ENCODE measurements at regions not wholly inside any gene's neighbourhood (a gene's known extent, or its start where the extent isn't known, plus 50 kb on each side); places are given as distances from the start of the nearest gene placed in this dataset.

GRCh38 chr3:106920609-106921008, 456.6 kb upstream of the CCDC54 start:
- DNase-seq (ENCODE audit: insufficient read length, low spot score): no peak
- FAIRE-seq: no peak
- TF ChIP-seq POU2F2 (IDR thresholded peaks at IDR 0.05; ENCODE audit: low read depth, low read length): no peak
- TF ChIP-seq POLR2A (IDR thresholded peaks at IDR 0.05; ENCODE audit: low read depth, low read length): no peak
- TF ChIP-seq PAX5 (IDR thresholded peaks at IDR 0.05; ENCODE audit: insufficient read depth, low read length, severe bottlenecking): no peak
- TF ChIP-seq TAF1 (IDR thresholded peaks at IDR 0.05; ENCODE audit: low read depth, low read length): no peak
- no peak for TF ChIP-seq SPI1 (IDR thresholded peaks at IDR 0.05; ENCODE audit: low read depth, low read length)
- TF ChIP-seq POLR2AphosphoS5 (IDR thresholded peaks at IDR 0.05; ENCODE audit: low read depth, low read length): no peak

GRCh38 chr3:106929081-106929480, 448.2 kb upstream of the CCDC54 start:
- DNase-seq (ENCODE audit: insufficient read length, low spot score): no peak
- TF ChIP-seq SPI1 (IDR thresholded peaks at IDR 0.05; ENCODE audit: low read depth, low read length): no peak
- TF ChIP-seq POLR2AphosphoS5 (IDR thresholded peaks at IDR 0.05; ENCODE audit: low read depth, low read length): no peak
- no peak for TF ChIP-seq POLR2A (IDR thresholded peaks at IDR 0.05; ENCODE audit: low read depth, low read length)
- no peak for TF ChIP-seq POU2F2 (IDR thresholded peaks at IDR 0.05; ENCODE audit: low read depth, low read length)
- TF ChIP-seq TAF1 (IDR thresholded peaks at IDR 0.05; ENCODE audit: low read depth, low read length): no peak
- no peak for TF ChIP-seq PAX5 (IDR thresholded peaks at IDR 0.05; ENCODE audit: insufficient read depth, low read length, severe bottlenecking)
- no peak for FAIRE-seq

GRCh38 chr3:106930086-106930485, 447.2 kb upstream of the CCDC54 start:
- TF ChIP-seq SPI1 (IDR thresholded peaks at IDR 0.05; ENCODE audit: low read depth, low read length): no peak
- no peak for TF ChIP-seq POLR2AphosphoS5 (IDR thresholded peaks at IDR 0.05; ENCODE audit: low read depth, low read length)
- TF ChIP-seq PAX5 (IDR thresholded peaks at IDR 0.05; ENCODE audit: insufficient read depth, low read length, severe bottlenecking): no peak
- TF ChIP-seq POLR2A (IDR thresholded peaks at IDR 0.05; ENCODE audit: low read depth, low read length): no peak
- no peak for TF ChIP-seq POU2F2 (IDR thresholded peaks at IDR 0.05; ENCODE audit: low read depth, low read length)
- no peak for TF ChIP-seq TAF1 (IDR thresholded peaks at IDR 0.05; ENCODE audit: low read depth, low read length)
- DNase-seq (ENCODE audit: insufficient read length, low spot score) (no peak), FAIRE-seq (no peak)

- no peak for DNase-seq (ENCODE audit: insufficient read length, low spot score)
- TF ChIP-seq POLR2AphosphoS5 (IDR thresholded peaks at IDR 0.05; ENCODE audit: low read depth, low read length): no peak
- no peak for TF ChIP-seq PAX5 (IDR thresholded peaks at IDR 0.05; ENCODE audit: insufficient read depth, low read length, severe bottlenecking)
- no peak for TF ChIP-seq POLR2A (IDR thresholded peaks at IDR 0.05; ENCODE audit: low read depth, low read length)
- TF ChIP-seq SPI1 (IDR thresholded peaks at IDR 0.05; ENCODE audit: low read depth, low read length): no peak
- TF ChIP-seq TAF1 (IDR thresholded peaks at IDR 0.05; ENCODE audit: low read depth, low read length): no peak
- TF ChIP-seq POU2F2 (IDR thresholded peaks at IDR 0.05; ENCODE audit: low read depth, low read length): no peak
- no peak for FAIRE-seq
Measured at GRCh38 chr3:106931904-106932303, 445.3 kb upstream of the CCDC54 start.

- no peak for FAIRE-seq
- no peak for TF ChIP-seq TAF1 (IDR thresholded peaks at IDR 0.05; ENCODE audit: low read depth, low read length)
- TF ChIP-seq POLR2AphosphoS5 (IDR thresholded peaks at IDR 0.05; ENCODE audit: low read depth, low read length): no peak
- no peak for TF ChIP-seq SPI1 (IDR thresholded peaks at IDR 0.05; ENCODE audit: low read depth, low read length)
- TF ChIP-seq POU2F2 (IDR thresholded peaks at IDR 0.05; ENCODE audit: low read depth, low read length): no peak
- no peak for TF ChIP-seq PAX5 (IDR thresholded peaks at IDR 0.05; ENCODE audit: insufficient read depth, low read length, severe bottlenecking)
- no peak for TF ChIP-seq POLR2A (IDR thresholded peaks at IDR 0.05; ENCODE audit: low read depth, low read length)
- DNase-seq (ENCODE audit: insufficient read length, low spot score): no peak
Measured at GRCh38 chr3:106936337-106936736, 440.9 kb upstream of the CCDC54 start.

GRCh38 chr3:106942051-106942450, 435.2 kb upstream of the CCDC54 start:
- no peak for TF ChIP-seq TAF1 (IDR thresholded peaks at IDR 0.05; ENCODE audit: low read depth, low read length)
- no peak for TF ChIP-seq POU2F2 (IDR thresholded peaks at IDR 0.05; ENCODE audit: low read depth, low read length)
- no peak for TF ChIP-seq POLR2A (IDR thresholded peaks at IDR 0.05; ENCODE audit: low read depth, low read length)
- TF ChIP-seq SPI1 (IDR thresholded peaks at IDR 0.05; ENCODE audit: low read depth, low read length): no peak
- no peak for TF ChIP-seq PAX5 (IDR thresholded peaks at IDR 0.05; ENCODE audit: insufficient read depth, low read length, severe bottlenecking)
- no peak for TF ChIP-seq POLR2AphosphoS5 (IDR thresholded peaks at IDR 0.05; ENCODE audit: low read depth, low read length)
- no peak for FAIRE-seq
- DNase-seq (ENCODE audit: insufficient read length, low spot score): no peak

- DNase-seq (ENCODE audit: insufficient read length, low spot score) (no peak), FAIRE-seq (no peak)
- TF ChIP-seq POLR2A (IDR thresholded peaks at IDR 0.05; ENCODE audit: low read depth, low read length) (no peak), PAX5 (IDR thresholded peaks at IDR 0.05; ENCODE audit: insufficient read depth, low read length, severe bottlenecking) (no peak), POLR2AphosphoS5 (IDR thresholded peaks at IDR 0.05; ENCODE audit: low read depth, low read length) (no peak), POU2F2 (IDR thresholded peaks at IDR 0.05; ENCODE audit: low read depth, low read length) (no peak), TAF1 (IDR thresholded peaks at IDR 0.05; ENCODE audit: low read depth, low read length) (no peak), SPI1 (IDR thresholded peaks at IDR 0.05; ENCODE audit: low read depth, low read length) (no peak)
Measured at GRCh38 chr3:106943071-106943470, 434.2 kb upstream of the CCDC54 start.

GRCh38 chr3:106945435-106945834, 431.8 kb upstream of the CCDC54 start:
- FAIRE-seq (no peak), DNase-seq (ENCODE audit: insufficient read length, low spot score) (no peak)

GRCh38 chr3:106946866-106947265, 430.4 kb upstream of the CCDC54 start:
- FAIRE-seq: no peak

More at GRCh38 chr3:106945435-106945834, 431.8 kb upstream of the CCDC54 start:
- no peak for TF ChIP-seq POLR2A (IDR thresholded peaks at IDR 0.05; ENCODE audit: low read depth, low read length)
- no peak for TF ChIP-seq POLR2AphosphoS5 (IDR thresholded peaks at IDR 0.05; ENCODE audit: low read depth, low read length)
- no peak for TF ChIP-seq PAX5 (IDR thresholded peaks at IDR 0.05; ENCODE audit: insufficient read depth, low read length, severe bottlenecking)
- TF ChIP-seq POU2F2 (IDR thresholded peaks at IDR 0.05; ENCODE audit: low read depth, low read length): no peak
- TF ChIP-seq SPI1 (IDR thresholded peaks at IDR 0.05; ENCODE audit: low read depth, low read length): no peak
- TF ChIP-seq TAF1 (IDR thresholded peaks at IDR 0.05; ENCODE audit: low read depth, low read length): no peak

GRCh38 chr3:106957029-106957428, 420.2 kb upstream of the CCDC54 start:
- TF ChIP-seq POLR2AphosphoS5 (IDR thresholded peaks at IDR 0.05; ENCODE audit: low read depth, low read length) (no peak), POLR2A (IDR thresholded peaks at IDR 0.05; ENCODE audit: low read depth, low read length) (no peak), POU2F2 (IDR thresholded peaks at IDR 0.05; ENCODE audit: low read depth, low read length) (no peak), PAX5 (IDR thresholded peaks at IDR 0.05; ENCODE audit: insufficient read depth, low read length, severe bottlenecking) (no peak), TAF1 (IDR thresholded peaks at IDR 0.05; ENCODE audit: low read depth, low read length) (no peak), SPI1 (IDR thresholded peaks at IDR 0.05; ENCODE audit: low read depth, low read length) (no peak)
- FAIRE-seq (no peak), DNase-seq (ENCODE audit: insufficient read length, low spot score) (no peak)

More at GRCh38 chr3:106946866-106947265, 430.4 kb upstream of the CCDC54 start:
- no peak for DNase-seq (ENCODE audit: insufficient read length, low spot score)
- TF ChIP-seq SPI1 (IDR thresholded peaks at IDR 0.05; ENCODE audit: low read depth, low read length): no peak
- TF ChIP-seq POU2F2 (IDR thresholded peaks at IDR 0.05; ENCODE audit: low read depth, low read length): no peak
- TF ChIP-seq PAX5 (IDR thresholded peaks at IDR 0.05; ENCODE audit: insufficient read depth, low read length, severe bottlenecking): no peak
- no peak for TF ChIP-seq POLR2AphosphoS5 (IDR thresholded peaks at IDR 0.05; ENCODE audit: low read depth, low read length)
- TF ChIP-seq TAF1 (IDR thresholded peaks at IDR 0.05; ENCODE audit: low read depth, low read length): no peak
- TF ChIP-seq POLR2A (IDR thresholded peaks at IDR 0.05; ENCODE audit: low read depth, low read length): no peak

Measured in GM12891 (cell line).